Vagina (tissue), 2 donors: ENCODE measurements at regions not wholly inside any gene's neighbourhood (a gene's known extent, or its start where the extent isn't known, plus 50 kb on each side); places are given as distances from the start of the nearest gene placed in this dataset.

Experiments used
- DNase-seq, 2 donors: peaks; one replicate each; pipeline ENCODE4 v3.0.0-alpha.2; 2017; ENCODE audit errors: extremely low spot score in 2 of 2
- H3K27ac ChIP-seq: fragments of 200-600 bp; sonication (generic); one replicate; pipeline ENCODE4 v1.5.1; 2019
- H3K27me3 ChIP-seq: fragments of 200-600 bp; sonication (generic); one replicate; pipeline ENCODE4 v1.5.1; 2019
- H3K36me3 ChIP-seq, 2 donors: fragments of 200-600 bp; sonication (generic); one replicate each; pipeline ENCODE4 v1.5.1; 2017 to 2019
- H3K4me1 ChIP-seq: fragments of 200-600 bp; sonication (generic); one replicate; pipeline ENCODE4 v1.5.1; 2019
- H3K4me3 ChIP-seq, 2 donors: fragments of 200-600 bp; sonication (generic); 1 replicate in 1 of 2; 2 replicates in 1 of 2; pipeline ENCODE4 v1.5.1; 2016 to 2019
- H3K9me3 ChIP-seq: fragments of 200-600 bp; sonication (generic); one replicate; pipeline ENCODE4 v1.5.1; 2019
- POLR2A ChIP-seq, 2 donors: fragments of 450-650 bp; IDR thresholded peaks; one replicate each; pipeline ENCODE4 v1.6.1; 2017; ENCODE audit warnings: antibody characterized with exemption in 2 of 2, mild to moderate bottlenecking in 2 of 2, moderate library complexity in 2 of 2
- POLR2AphosphoS5 ChIP-seq, 2 donors: sonication (generic); formaldehyde crosslinking; IDR thresholded peaks; one replicate each; pipeline ENCODE4 v1.9.0; 2017; ENCODE audit warnings: antibody characterized with exemption in 2 of 2, mild to moderate bottlenecking in 2 of 2, low read depth in 1 of 2; ENCODE audit not compliant: insufficient read depth in 1 of 2
- intact Hi-C: fragments of 100-400 bp; cut with DNase I; formaldehyde crosslinking; loops from one replicate; pipeline ENCODE4 v1.15.1; 2023
- TF ChIP-seq, protein P1 (sequence below), 3 experiments: fragments of 450-650 bp in 2 of 3; fragments of 200-600 bp in 1 of 3; sonication (generic) in 1 of 3; IDR thresholded peaks; one replicate each; pipeline ENCODE4 v1.5.1; 2017 to 2019; ENCODE audit warnings: antibody characterized with exemption in 3 of 3, mild to moderate bottlenecking in 2 of 3, moderate library complexity in 2 of 3

DNA sequence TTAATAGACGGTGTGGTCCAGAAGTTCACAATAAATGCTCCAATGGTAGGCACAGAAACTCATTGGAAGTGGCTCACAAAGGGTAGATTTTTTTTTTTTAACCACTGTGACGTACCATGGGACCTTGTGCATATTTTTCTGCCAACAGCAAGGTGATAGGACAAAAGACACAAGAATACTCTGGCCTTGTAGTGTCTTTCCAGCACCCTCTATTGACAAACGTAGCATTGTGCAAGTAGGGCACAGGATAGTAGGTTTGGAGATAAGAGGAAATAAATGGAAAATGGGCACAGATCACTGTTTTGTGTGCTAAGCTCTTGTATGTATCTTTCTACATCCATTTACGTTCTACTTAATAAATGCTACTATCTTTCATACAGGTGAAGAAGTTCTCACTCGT, 2054.9 kb downstream of the PCDH7 start:
- Histone ChIP-seq H3K36me3 (no peaks in the 10 kb centered on the region), H3K27me3 (no peaks in the 10 kb centered on the region), H3K9me3 (no peaks in the 10 kb centered on the region), H3K4me1 (no peaks in the 10 kb centered on the region), H3K27ac (no peak overlapping the region), H3K4me3 (no peak overlapping the region)
- DNase-seq: no peak
- TF ChIP-seq, protein P1, sequence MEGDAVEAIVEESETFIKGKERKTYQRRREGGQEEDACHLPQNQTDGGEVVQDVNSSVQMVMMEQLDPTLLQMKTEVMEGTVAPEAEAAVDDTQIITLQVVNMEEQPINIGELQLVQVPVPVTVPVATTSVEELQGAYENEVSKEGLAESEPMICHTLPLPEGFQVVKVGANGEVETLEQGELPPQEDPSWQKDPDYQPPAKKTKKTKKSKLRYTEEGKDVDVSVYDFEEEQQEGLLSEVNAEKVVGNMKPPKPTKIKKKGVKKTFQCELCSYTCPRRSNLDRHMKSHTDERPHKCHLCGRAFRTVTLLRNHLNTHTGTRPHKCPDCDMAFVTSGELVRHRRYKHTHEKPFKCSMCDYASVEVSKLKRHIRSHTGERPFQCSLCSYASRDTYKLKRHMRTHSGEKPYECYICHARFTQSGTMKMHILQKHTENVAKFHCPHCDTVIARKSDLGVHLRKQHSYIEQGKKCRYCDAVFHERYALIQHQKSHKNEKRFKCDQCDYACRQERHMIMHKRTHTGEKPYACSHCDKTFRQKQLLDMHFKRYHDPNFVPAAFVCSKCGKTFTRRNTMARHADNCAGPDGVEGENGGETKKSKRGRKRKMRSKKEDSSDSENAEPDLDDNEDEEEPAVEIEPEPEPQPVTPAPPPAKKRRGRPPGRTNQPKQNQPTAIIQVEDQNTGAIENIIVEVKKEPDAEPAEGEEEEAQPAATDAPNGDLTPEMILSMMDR (IDR thresholded peaks at IDR 0.05): no peak
- TF ChIP-seq POLR2AphosphoS5 (IDR thresholded peaks at IDR 0.05; ENCODE audit: insufficient read depth in 1 of 2, low read depth in 1 of 2): no peak
- TF ChIP-seq POLR2A (IDR thresholded peaks at IDR 0.05): no peak
- intact Hi-C loops: no loop called here

DNA sequence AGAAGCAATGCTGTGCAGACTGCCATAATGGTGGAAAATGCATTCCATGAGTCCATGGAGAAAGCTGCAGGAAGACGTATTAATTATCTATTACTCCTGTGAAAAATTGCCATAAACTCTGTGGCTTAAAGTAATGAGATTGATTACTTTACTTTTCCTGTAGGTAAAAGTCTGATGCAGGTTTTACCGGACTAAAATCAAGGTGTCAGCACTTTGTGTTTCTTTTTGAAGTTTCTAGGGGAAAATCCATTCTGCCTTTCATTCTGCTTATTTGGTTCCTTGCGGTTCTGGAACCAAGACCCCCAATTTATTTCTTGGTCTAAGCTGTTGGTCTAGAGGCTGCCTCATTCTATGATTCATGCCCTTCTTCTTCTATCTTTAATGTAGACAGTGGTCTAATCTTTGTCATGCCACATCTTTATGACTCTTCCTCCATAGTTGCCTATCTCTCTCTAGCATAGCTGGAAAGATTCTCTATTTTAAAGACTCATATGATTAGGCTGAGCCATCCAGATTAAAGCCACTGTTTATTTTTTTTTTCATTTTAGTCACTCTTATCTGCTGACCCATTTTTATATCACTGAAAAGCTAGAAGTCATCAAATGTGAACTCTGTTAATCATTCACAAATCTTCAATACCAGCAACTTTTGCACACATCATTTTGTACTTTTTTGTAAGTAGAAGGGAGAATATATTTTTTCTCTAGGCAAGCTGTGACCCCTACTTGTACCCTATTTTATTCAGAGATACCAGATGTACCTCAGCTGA, 2056.4 kb downstream of the PCDH7 start:
- intact Hi-C loops: no loop called here
- Histone ChIP-seq H3K4me1 (no peaks in the 10 kb centered on the region), H3K36me3 (no peaks in the 10 kb centered on the region)

DNA sequence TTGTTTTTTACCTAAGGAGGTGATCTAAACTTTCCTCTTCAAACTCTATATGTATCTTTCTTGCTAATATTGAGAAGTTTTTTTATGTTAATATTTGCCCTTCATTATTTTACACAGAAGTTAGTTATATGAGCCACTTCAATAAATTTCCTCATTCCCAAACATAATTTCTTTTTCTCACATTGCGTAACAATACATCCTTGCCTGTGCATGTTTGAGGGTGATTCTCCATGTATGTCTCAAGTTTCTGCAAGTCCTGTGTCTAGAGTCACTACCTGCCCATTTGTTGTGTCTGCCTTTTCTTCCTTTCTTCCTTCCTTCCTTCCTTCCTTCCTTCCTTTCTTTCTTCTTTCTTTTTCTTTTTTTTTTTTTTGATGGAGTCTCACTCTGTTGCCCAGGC, 2057.9 kb downstream of the PCDH7 start:
- Histone ChIP-seq H3K36me3 (no peaks in the 10 kb centered on the region), H3K4me1 (no peaks in the 10 kb centered on the region), H3K9me3 (no peaks in the 10 kb centered on the region), H3K27ac (no peak overlapping the region), H3K27me3 (no peaks in the 10 kb centered on the region), H3K4me3 (no peak overlapping the region)
- intact Hi-C loops: no loop called here
- TF ChIP-seq, protein P1 (IDR thresholded peaks at IDR 0.05): no peak
- TF ChIP-seq POLR2AphosphoS5 (IDR thresholded peaks at IDR 0.05; ENCODE audit: insufficient read depth in 1 of 2, low read depth in 1 of 2) (no peak), POLR2A (IDR thresholded peaks at IDR 0.05) (no peak)
- DNase-seq: no peak

More for the DNA sequence above, 2056.4 kb downstream of the PCDH7 start:
- Histone ChIP-seq H3K27me3 (no peaks in the 10 kb centered on the region), H3K4me3 (no peak overlapping the region), H3K9me3 (no peaks in the 10 kb centered on the region), H3K27ac (no peak overlapping the region)
- no peak for DNase-seq
- TF ChIP-seq POLR2A (IDR thresholded peaks at IDR 0.05) (no peak), POLR2AphosphoS5 (IDR thresholded peaks at IDR 0.05; ENCODE audit: insufficient read depth in 1 of 2, low read depth in 1 of 2) (no peak)
- TF ChIP-seq, protein P1 (IDR thresholded peaks at IDR 0.05): no peak

DNA sequence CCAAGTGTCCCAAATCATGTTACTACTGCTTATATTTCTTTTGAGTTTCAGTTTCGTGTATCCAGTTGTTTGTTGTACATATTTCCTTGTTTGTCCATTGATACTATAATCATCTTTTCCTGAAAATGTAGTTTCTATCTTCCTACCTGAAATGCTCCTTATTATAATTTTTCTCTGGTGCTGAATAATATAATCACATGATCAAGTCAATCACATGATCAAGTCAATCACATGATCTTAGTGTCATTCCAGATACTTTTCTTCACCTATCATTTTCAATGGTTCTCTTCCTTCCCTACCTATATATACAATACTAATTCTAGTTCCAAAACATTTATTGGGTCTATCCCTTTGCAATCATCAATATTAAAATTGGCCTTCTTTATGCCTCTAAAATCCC, 2058.8 kb downstream of the PCDH7 start:
- intact Hi-C loops: no loop called here
- Histone ChIP-seq H3K4me3 (no peak overlapping the region), H3K27me3 (no peaks in the 10 kb centered on the region), H3K4me1 (no peaks in the 10 kb centered on the region), H3K27ac (no peak overlapping the region), H3K36me3 (no peaks in the 10 kb centered on the region), H3K9me3 (no peaks in the 10 kb centered on the region)
- no peak for DNase-seq
- TF ChIP-seq, protein P1 (IDR thresholded peaks at IDR 0.05): no peak
- no peak for TF ChIP-seq POLR2A (IDR thresholded peaks at IDR 0.05)
- no peak for TF ChIP-seq POLR2AphosphoS5 (IDR thresholded peaks at IDR 0.05; ENCODE audit: insufficient read depth in 1 of 2, low read depth in 1 of 2)

DNA sequence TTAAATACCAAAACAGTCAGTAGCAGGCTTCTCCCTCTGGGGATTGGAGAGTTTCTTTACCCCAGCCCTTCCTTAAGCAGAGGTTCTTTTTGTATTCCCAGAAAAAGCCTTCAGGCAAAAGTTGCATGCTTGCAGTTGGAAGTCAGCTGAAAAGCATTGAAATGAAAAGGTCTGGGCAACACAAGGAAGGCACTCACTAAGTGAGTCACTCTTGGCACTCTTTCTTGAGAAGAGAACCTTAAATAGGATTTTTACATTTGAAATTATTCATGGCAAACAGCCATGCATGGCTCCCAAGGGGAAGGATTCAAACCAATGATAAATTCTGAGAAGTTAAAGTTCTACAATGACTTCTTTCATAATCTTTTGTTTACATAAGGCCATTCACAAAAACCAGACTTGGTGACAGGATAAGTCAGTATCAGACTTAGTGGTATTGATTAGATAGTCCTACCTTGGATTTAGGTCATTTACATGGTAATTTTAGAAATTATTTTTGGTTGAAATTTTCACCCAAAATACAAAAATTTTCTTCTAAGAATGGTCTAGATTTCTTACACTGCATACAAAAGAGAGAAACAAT, 2068.9 kb downstream of the PCDH7 start:
- Histone ChIP-seq H3K36me3 (no peaks in the 10 kb centered on the region), H3K4me1 (no peaks in the 10 kb centered on the region), H3K9me3 (no peaks in the 10 kb centered on the region), H3K27ac (no peak overlapping the region), H3K27me3 (no peaks in the 10 kb centered on the region), H3K4me3 (no peak overlapping the region)
- no peak for DNase-seq
- intact Hi-C loops: no loop called here
- TF ChIP-seq, protein P1 (IDR thresholded peaks at IDR 0.05): no peak
- TF ChIP-seq POLR2AphosphoS5 (IDR thresholded peaks at IDR 0.05; ENCODE audit: insufficient read depth in 1 of 2, low read depth in 1 of 2) (no peak), POLR2A (IDR thresholded peaks at IDR 0.05) (no peak)
